GM18858 (cell line): ENCODE measurements at regions not wholly inside any gene's neighbourhood (a gene's known extent, or its start where the extent isn't known, plus 50 kb on each side); places are given as distances from the start of the nearest gene placed in this dataset.

Experiments
- ATAC-seq: cut with Tn5 transposase; IDR thresholded peaks from one replicate; pipeline ENCODE4 v1.9.1; 2021; ENCODE audit not compliant: unreplicated experiment

- no peak for ATAC-seq
Measured at GRCh38 chr2:167534443-167534842, 646.2 kb downstream of the XIRP2 start.

GRCh38 chr2:167524786-167525185 is 636.5 kb downstream of the XIRP2 start:
- no peak for ATAC-seq

- ATAC-seq = no peak
Measured at GRCh38 chr2:167510071-167510759, 621.9 kb downstream of the XIRP2 start.

DNA sequence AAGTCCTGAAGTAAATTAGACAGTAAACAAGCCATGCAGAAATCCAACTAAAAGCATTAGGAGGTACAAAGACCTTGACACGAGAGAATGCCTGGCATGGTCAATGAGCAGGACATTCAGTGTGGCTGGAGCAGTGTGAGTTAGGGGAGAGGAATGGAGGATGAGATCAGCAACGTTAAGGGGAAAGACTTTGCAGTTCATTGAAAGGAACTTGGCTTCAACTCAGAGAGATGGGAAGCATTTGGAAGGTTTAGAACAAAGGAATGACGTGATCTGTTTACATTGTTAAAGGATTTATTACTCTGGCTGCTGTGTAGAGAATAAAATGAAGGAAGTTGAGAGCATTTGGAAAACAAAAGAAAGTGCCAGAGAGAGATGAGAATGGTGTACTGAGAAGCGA is 621.3 kb downstream of the XIRP2 start:
- no peak for ATAC-seq

DNA sequence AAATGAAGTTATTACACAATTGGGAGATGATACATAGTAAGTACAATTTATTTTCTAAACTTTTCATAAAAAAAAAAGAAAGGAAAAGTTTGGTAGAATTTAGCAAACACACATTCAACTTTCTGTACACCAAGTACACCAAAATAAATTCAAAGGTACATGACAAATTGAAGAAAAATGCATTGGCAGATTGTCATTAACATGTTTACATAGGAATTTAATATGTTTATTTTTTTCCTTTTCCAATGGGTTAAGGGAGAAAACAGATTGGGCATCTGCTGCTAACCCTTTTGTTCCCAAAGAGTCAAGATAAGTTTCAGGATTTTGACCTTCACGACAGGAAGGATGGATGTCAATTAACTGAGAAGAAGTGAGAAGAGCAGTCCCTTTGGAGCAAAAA is 620.4 kb downstream of the XIRP2 start:
- ATAC-seq = no peak

- no peak for ATAC-seq
Measured at GRCh38 chr2:167506395-167506794, 618.1 kb downstream of the XIRP2 start.

DNA sequence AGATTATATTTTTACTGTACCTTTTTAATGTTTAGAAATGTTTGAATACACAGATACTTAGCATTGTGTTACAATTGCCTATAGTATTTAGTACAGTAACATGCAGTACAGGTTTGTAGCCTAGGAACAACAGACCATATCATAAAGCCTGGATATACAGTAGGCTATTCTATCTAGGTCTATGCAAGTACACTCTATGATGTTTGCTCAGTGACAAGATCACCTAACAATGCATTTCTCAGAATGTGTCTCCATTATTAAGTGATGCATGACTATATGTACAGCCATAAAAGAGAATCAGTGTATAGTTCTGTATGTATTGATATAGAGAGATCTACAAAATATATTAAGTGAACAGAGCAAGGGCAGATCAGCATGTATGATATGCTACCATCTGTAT is 616.4 kb downstream of the XIRP2 start:
- no peak for ATAC-seq

DNA sequence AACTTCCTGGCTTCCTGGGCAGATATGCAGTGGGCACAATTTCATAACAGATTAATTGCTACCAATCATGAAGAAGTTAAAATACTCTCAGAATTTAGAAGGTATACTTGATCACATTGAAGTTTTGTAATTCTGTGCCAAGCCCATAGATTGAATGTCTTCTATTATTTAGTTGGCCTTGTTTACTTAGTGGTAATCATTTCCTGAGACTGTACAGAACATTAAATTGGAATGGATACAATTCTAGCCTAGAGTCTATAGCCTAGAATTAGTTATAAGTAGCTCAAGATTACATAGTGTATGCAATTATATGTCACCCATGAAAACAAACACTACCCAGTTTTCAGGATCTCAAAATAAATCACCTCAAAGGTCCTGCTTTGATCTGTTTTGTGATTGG is 615.8 kb downstream of the XIRP2 start:
- no peak for ATAC-seq

DNA sequence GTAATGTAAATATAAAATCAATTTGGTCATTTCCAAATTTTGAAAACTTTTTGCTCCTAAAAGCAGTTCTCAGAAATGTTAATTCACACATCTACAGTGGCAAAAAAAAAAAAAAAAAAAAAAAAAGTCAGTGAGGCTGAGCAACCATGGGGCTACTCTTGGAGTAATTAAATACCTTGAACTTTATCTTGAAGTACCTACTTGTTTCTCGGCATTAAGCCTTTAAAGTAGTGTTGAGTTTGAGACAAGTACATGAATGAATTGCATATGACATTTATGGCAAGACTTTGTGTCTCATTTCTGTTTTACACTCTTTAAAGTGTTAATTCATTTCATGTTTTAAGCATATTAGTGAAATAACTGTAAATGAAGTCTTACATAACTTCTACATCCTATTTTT is 613.3 kb downstream of the XIRP2 start:
- no peak for ATAC-seq

DNA sequence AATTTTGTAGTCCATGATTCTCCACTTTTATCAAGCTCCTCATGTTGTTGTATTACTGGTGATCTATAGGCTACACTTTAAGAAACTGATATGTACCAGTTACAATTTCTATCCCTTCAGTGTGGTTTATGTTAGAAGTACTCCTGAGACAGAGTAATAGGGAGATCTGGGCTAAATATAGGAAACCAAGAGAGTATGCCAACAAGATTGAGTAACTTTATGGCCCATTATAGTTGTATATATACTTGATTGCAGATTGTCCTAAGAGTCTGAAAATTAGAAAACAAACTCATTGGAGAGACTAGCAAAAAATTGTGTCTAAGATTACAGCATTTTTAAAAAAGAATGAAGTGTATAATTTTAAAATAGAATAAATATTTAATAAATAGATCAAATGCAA is 605.6 kb downstream of the XIRP2 start:
- ATAC-seq = no peak

DNA sequence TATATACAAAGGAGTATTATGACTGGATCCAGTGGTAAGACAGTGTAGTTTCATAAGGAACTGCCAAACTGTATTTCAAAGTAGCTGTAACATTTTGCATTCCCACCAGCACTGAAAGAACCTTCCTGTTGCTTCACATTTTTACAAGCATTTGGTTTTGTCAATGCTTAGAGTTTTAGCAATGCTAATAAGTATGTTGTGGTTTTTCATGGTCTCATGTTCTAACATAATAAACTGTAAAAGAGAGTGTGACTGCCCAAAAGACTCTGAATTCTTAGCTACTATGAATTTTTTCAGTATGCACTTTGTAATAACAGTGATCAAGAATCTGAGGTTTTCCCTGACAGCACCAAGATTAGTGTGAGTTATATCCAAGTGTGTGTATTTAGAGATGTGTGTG is 604.2 kb downstream of the XIRP2 start:
- no peak for ATAC-seq

- no peak for ATAC-seq
Measured at GRCh38 chr2:167491788-167492187, 603.5 kb downstream of the XIRP2 start.

DNA sequence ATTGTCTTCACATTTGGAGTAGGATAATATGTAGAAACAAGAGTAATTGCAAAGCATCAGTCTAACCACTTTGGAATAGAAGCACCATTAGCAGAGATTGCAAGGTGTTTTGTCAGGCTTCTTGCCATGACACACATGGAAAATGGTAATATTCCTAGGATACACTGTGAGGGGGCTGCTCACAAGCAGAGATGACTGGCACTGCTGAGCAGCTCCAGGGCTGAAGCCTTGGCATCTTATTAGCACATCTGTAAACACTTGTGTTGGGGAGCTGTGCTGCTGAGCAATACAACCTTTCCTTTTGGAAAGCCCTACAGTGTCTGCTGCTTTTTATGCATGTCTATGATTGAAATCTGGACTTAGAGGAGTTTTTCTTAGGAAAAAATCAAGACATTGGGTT is 602.2 kb downstream of the XIRP2 start:
- ATAC-seq = no peak

DNA sequence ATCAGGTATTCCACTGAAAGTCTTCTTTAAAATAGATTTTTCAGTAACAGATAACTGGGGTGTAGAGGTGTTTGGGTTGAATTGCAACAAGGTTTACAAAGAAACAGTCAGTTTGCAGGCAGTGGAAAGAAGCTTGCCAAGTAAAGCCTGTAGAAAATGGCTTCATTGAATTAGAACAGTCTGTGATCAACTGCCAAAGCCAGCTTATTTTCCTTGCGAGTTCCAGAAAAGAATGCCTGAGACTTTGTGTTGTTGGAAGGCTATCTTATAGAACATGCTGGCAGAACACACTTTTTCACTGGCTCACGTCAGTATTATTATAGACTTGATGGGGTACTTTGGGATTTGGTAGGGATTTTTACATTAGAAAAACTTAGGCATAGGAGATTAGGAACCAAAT is 601.0 kb downstream of the XIRP2 start:
- ATAC-seq = no peak

- no peak for ATAC-seq
Measured at GRCh38 chr2:167487728-167488127, 599.4 kb downstream of the XIRP2 start.

DNA sequence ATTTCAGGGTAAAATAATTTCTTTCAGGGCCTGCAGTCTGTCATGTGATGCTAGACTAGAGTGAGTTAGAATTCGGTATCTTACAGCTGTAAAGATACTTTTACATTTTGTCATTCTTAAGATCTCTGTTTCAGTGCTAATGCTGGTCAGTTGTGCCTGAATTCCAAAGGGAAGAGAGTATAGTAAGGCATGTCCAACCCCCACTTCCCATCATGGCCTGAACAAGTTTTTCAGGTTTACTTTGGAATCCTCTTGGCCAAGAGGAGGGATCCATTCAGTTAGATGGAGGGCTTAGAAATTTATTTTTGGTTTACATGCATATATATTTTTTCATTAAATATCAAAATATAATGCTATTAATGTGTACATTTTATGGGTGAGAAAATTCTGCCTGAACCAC is 596.6 kb downstream of the XIRP2 start:
- no peak for ATAC-seq

GRCh38 chr2:167480986-167481309 is 592.7 kb downstream of the XIRP2 start:
- ATAC-seq = no peak

GRCh38 chr2:167480232-167480985 is 592.1 kb downstream of the XIRP2 start:
- no peak for ATAC-seq

DNA sequence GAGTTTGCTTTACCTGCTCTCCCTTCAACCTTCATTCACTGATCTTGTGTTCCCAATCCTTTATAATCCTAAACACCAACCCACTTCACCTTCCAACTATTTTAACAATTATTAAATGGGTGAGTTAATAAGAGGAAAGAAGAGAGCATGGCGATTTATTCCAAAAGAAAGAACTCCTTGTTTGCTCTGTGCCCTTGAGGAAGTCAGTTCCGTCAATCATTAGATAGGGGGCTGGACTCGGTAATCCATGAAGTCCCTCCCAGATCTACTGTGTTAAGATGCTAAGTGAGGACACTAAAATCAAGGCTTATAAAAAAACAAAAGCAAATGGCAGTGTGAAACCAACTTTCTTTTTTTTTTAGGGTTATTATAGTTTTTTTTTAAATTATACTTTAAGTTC is 589.9 kb downstream of the XIRP2 start:
- ATAC-seq = no peak

DNA sequence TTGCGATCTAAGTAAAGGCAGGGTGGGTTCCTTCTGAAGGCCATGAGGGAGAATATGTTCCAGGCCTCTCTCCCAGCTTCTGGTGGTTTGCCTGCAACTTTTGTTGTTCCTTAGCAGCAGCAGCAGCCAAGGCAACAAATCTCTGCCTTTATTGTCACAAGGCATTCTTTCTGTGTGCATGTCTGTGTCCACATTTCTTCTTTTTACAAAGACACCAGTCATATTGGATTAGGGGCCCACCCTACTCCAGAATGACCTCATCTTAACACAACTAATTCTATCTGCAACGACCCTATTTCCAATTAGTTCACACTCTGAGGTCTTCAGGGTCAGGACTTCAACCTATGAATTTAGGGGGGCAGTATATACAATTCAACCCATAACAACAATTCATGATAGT is 587.5 kb downstream of the XIRP2 start:
- no peak for ATAC-seq

- ATAC-seq = peak; percentile 67
Measured at GRCh38 chr2:167471734-167472133, 583.5 kb downstream of the XIRP2 start.

DNA sequence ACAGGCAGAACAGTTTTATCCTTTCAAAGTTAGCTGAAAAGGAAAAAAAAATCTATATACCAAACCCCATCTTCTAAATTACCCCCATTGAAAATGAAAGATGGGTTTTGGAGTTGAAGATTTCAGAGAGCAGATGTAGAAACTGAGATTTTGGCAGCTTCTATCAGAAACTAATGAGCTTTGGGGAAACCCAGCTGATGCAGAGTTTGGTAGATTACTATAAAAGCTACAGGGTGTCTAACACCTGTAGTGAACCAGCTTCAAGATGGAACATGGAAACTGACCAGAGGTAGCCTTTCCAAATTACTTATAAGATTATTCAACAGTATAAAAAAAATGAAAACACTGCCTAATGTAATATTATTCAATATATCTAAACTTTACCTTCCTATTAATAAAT is 583.1 kb downstream of the XIRP2 start:
- peak; percentile 45 for ATAC-seq

- no peak for ATAC-seq
Measured at GRCh38 chr2:167462379-167462778, 574.1 kb downstream of the XIRP2 start.
